OCI-LY7 (cell line): ENCODE measurements at regions not wholly inside any gene's neighbourhood (a gene's known extent, or its start where the extent isn't known, plus 50 kb on each side); places are given as distances from the start of the nearest gene placed in this dataset.

ENCODE experiments used
- CTCF ChIP-seq: fragments of 200-600 bp; sonication (generic); conservative IDR thresholded peaks from 2 replicates; pipeline ENCODE4 v1.5.1; 2014; ENCODE audit warnings: mild to moderate bottlenecking, antibody characterized with exemption, low read length, moderate library complexity, mixed read lengths
- EZH2phosphoT487 ChIP-seq: fragments of 200-600 bp; sonication (generic); IDR thresholded peaks from 2 replicates; pipeline ENCODE4 v1.6.1; 2018; ENCODE audit warnings: low read depth, borderline replicate concordance, mild to moderate bottlenecking, mixed run types, antibody characterized with exemption, low read length, moderate library complexity, mixed read lengths

- TF ChIP-seq CTCF: no peak
- TF ChIP-seq EZH2phosphoT487: no peak
Measured at GRCh38 chr5:72040513-72040912, 66.8 kb upstream of the MAP1B start.
